ENCODE measurements at regions not wholly inside any gene's neighbourhood (a gene's known extent, or its start where the extent isn't known, plus 50 kb on each side); places are given as distances from the start of the nearest gene placed in this dataset.

DNA sequence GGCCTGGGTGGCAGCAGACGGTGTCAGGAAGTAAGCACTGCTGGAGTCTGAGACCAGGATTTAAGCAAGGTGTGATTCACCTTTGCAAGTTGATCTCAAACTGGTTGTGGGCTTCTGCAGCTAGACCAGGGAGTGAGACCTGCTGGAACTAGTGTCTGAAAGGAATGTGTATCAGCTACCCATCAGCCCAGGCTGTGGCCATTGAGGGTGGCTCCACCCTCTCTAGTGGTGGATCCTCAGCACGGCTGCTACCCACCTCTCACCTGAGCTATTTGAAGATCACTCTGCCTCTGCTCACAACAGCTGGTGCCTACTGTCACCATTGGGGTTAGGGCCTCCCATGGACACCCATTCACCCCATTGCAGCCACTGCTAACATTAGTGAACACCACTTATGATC, 140.3 kb upstream of the DCBLD2 start:
- Histone ChIP-seq H3K36me3 (no peaks in the 10 kb centered on the region), H3K27ac (no peak overlapping the region), H3K9me3 (no peaks in the 10 kb centered on the region), H3K4me1 (no peaks in the 10 kb centered on the region), H3K4me3 (no peak overlapping the region), H3K27me3 (no peaks in the 10 kb centered on the region)
- TF ChIP-seq POLR2A (IDR thresholded peaks at IDR 0.05), result no peak
- TF ChIP-seq, protein P1, sequence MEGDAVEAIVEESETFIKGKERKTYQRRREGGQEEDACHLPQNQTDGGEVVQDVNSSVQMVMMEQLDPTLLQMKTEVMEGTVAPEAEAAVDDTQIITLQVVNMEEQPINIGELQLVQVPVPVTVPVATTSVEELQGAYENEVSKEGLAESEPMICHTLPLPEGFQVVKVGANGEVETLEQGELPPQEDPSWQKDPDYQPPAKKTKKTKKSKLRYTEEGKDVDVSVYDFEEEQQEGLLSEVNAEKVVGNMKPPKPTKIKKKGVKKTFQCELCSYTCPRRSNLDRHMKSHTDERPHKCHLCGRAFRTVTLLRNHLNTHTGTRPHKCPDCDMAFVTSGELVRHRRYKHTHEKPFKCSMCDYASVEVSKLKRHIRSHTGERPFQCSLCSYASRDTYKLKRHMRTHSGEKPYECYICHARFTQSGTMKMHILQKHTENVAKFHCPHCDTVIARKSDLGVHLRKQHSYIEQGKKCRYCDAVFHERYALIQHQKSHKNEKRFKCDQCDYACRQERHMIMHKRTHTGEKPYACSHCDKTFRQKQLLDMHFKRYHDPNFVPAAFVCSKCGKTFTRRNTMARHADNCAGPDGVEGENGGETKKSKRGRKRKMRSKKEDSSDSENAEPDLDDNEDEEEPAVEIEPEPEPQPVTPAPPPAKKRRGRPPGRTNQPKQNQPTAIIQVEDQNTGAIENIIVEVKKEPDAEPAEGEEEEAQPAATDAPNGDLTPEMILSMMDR (IDR thresholded peaks at IDR 0.05), result no peak
- no peak for DNase-seq
- intact Hi-C loops (cut with DNase I; ENCODE audit: low total_unique reads), result no loop called here

DNA sequence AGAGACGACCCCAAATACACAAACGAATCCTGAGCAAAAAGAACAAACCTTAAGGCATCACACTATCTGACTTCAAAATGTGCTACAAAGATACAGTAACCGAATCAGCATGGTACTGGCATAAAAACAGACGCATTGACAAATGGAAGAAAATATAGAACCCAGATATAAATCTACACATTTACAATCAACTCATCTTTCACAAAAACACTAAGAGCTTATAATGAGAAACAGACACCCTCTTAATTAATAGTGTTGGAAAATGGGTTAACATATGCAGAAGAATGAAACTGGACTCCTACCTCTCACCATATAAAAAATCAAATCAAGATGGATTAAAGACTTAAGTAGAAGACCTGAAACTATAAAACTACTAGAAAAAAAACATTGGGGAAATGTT, 130.3 kb upstream of the DCBLD2 start:
- Histone ChIP-seq H3K27ac (no peak overlapping the region), H3K27me3 (no peaks in the 10 kb centered on the region), H3K9me3 (peaks cover 0 to 3% of the 10 kb centered on the region in 2 donors), H3K36me3 (no peaks in the 10 kb centered on the region), H3K4me3 (no peak overlapping the region), H3K4me1 (no peaks in the 10 kb centered on the region)
- intact Hi-C loops (cut with DNase I; ENCODE audit: low total_unique reads), result no loop called here
- TF ChIP-seq, protein P1 (IDR thresholded peaks at IDR 0.05), result no peak
- TF ChIP-seq POLR2A (IDR thresholded peaks at IDR 0.05), result no peak
- no peak for DNase-seq

- TF ChIP-seq POLR2A (IDR thresholded peaks at IDR 0.05), result no peak
- TF ChIP-seq, protein P1 (IDR thresholded peaks at IDR 0.05), result peak; percentile 53 to 68 (median 58)
- H3K4me3 ChIP-seq, result no peak overlapping the region
- H3K27ac ChIP-seq, result no peak overlapping the region
- intact Hi-C loops (cut with DNase I; ENCODE audit: low total_unique reads), result no loop called here
- peaks cover 0 to 4% of the 10 kb centered on the region in 2 donors for H3K36me3 ChIP-seq
- H3K27me3 ChIP-seq, result no peaks in the 10 kb centered on the region
- H3K9me3 ChIP-seq, result peaks cover 0 to 3% of the 10 kb centered on the region in 2 donors
- H3K4me1 ChIP-seq, result no peaks in the 10 kb centered on the region
- no peak for DNase-seq
These were observed 122.2 kb upstream of the DCBLD2 start for GRCh38 chr3:99023590-99024192.

GRCh38 chr3:99021466-99021865, 120.0 kb upstream of the DCBLD2 start:
- Histone ChIP-seq H3K4me3 (no peak overlapping the region), H3K27me3 (no peaks in the 10 kb centered on the region), H3K4me1 (no peaks in the 10 kb centered on the region), H3K27ac (no peak overlapping the region), H3K36me3 (peaks cover 0 to 4% of the 10 kb centered on the region in 2 donors), H3K9me3 (no peaks in the 10 kb centered on the region)
- no peak for DNase-seq
- intact Hi-C loops (cut with DNase I; ENCODE audit: low total_unique reads), result no loop called here
- TF ChIP-seq, protein P1 (IDR thresholded peaks at IDR 0.05), result no peak
- no peak for TF ChIP-seq POLR2A (IDR thresholded peaks at IDR 0.05)

GRCh38 chr3:99016452-99016851, 115.0 kb upstream of the DCBLD2 start:
- Histone ChIP-seq H3K4me3 (no peak overlapping the region), H3K36me3 (no peaks in the 10 kb centered on the region), H3K27me3 (no peaks in the 10 kb centered on the region), H3K9me3 (no peaks in the 10 kb centered on the region), H3K27ac (no peak overlapping the region), H3K4me1 (no peaks in the 10 kb centered on the region)
- no peak for DNase-seq
- intact Hi-C loops (cut with DNase I; ENCODE audit: low total_unique reads), result no loop called here
- TF ChIP-seq POLR2A (IDR thresholded peaks at IDR 0.05), result no peak
- TF ChIP-seq, protein P1 (IDR thresholded peaks at IDR 0.05), result no peak

Measured in uterus (tissue), 3 donors.